ENCODE measurements at regions not wholly inside any gene's neighbourhood (a gene's known extent, or its start where the extent isn't known, plus 50 kb on each side); places are given as distances from the start of the nearest gene placed in this dataset.

DNA sequence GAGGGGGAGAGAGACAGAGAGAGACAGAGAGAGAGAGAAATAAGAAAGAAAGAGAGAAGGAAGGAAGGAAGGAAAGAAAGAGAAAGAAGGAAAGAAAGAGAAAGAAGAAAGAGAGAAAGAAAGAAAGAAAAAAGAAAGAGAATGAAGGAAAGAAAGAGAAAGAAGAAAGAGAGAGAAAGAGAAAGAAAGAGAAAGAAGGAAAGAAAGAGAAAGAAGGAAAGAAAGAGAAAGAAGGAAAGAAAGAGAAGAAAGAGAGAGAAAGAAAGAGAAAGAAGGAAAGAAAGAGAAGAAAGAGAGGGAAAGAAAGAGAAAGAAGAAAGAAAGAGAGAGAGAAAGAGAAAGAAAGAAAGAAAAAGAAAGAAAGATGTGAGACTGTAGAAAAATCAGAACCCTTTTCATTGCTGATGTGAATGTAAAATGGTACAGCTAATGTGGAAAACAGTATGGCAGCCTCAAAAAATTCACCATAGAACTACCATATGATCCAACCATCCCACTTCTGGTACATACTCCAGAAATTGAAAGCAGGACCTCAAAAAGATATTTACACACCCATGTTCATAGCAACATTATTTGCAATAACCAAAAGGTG lies 203.4 kb upstream of the POU3F3 start:
- Mint-ChIP-seq H3K27me3 (ENCODE audit: insufficient read depth, unreplicated experiment) (peaks cover 68% of the 10 kb centered on the region), H3K36me3 (ENCODE audit: insufficient read depth, unreplicated experiment) (no peaks in the 10 kb centered on the region), H3K27ac (ENCODE audit: low read depth, unreplicated experiment) (no peak overlapping the region), H3K4me1 (ENCODE audit: insufficient read depth, unreplicated experiment) (peaks cover 13% of the 10 kb centered on the region), H3K4me3 (ENCODE audit: unreplicated experiment) (no peak overlapping the region), H3K9me3 (ENCODE audit: unreplicated experiment) (peaks cover 10% of the 10 kb centered on the region)
- no peak for DNase-seq (ENCODE audit: unreplicated experiment)
- ChIA-PET CTCF (interaction anchor here (0.7 kb wide), 1 partner anchor 33 kb away, joined by 3 read pairs; no protein-coding TSS in a partner anchor), POLR2A (no interaction called here)
- TF ChIP-seq, protein P1, sequence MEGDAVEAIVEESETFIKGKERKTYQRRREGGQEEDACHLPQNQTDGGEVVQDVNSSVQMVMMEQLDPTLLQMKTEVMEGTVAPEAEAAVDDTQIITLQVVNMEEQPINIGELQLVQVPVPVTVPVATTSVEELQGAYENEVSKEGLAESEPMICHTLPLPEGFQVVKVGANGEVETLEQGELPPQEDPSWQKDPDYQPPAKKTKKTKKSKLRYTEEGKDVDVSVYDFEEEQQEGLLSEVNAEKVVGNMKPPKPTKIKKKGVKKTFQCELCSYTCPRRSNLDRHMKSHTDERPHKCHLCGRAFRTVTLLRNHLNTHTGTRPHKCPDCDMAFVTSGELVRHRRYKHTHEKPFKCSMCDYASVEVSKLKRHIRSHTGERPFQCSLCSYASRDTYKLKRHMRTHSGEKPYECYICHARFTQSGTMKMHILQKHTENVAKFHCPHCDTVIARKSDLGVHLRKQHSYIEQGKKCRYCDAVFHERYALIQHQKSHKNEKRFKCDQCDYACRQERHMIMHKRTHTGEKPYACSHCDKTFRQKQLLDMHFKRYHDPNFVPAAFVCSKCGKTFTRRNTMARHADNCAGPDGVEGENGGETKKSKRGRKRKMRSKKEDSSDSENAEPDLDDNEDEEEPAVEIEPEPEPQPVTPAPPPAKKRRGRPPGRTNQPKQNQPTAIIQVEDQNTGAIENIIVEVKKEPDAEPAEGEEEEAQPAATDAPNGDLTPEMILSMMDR (IDR thresholded peaks at IDR 0.05; ENCODE audit: unreplicated experiment), result no peak
- intact Hi-C loops (cut with micrococcal nuclease), result no loop called here
- no TSS peak for BruUV-seq (replicated peaks)

DNA sequence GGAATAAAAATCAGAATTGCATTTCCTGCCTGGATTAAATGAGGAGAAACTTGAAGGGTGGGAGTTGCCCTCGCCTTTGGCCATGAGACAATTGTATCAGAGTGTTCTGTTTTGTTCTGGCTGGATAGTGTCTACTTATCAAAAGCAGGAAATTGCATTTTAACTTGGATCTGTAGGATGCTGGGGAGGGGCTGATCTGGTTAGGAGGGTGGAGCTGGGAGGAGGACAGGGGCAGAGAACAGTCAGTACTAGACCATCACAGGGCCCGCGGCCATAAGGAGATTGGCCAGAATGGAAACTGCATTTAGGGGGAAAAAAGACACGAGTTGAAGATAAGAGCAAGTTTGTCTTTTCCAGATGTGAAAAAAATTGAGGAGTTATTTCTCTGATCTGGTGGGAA lies 199.1 kb upstream of the POU3F3 start:
- Mint-ChIP-seq H3K27ac (ENCODE audit: low read depth, unreplicated experiment) (no peak overlapping the region), H3K9me3 (ENCODE audit: unreplicated experiment) (peaks cover 10% of the 10 kb centered on the region), H3K4me3 (ENCODE audit: unreplicated experiment) (no peak overlapping the region), H3K27me3 (ENCODE audit: insufficient read depth, unreplicated experiment) (peaks cover 91% of the 10 kb centered on the region), H3K4me1 (ENCODE audit: insufficient read depth, unreplicated experiment) (peaks cover 13% of the 10 kb centered on the region), H3K36me3 (ENCODE audit: insufficient read depth, unreplicated experiment) (no peaks in the 10 kb centered on the region)
- no peak for DNase-seq (ENCODE audit: unreplicated experiment)
- BruUV-seq (replicated peaks), result no TSS peak
- intact Hi-C loops (cut with micrococcal nuclease), result no loop called here
- ChIA-PET CTCF (no interaction called here), POLR2A (no interaction called here)
- TF ChIP-seq, protein P1 (IDR thresholded peaks at IDR 0.05; ENCODE audit: unreplicated experiment), result no peak

DNA sequence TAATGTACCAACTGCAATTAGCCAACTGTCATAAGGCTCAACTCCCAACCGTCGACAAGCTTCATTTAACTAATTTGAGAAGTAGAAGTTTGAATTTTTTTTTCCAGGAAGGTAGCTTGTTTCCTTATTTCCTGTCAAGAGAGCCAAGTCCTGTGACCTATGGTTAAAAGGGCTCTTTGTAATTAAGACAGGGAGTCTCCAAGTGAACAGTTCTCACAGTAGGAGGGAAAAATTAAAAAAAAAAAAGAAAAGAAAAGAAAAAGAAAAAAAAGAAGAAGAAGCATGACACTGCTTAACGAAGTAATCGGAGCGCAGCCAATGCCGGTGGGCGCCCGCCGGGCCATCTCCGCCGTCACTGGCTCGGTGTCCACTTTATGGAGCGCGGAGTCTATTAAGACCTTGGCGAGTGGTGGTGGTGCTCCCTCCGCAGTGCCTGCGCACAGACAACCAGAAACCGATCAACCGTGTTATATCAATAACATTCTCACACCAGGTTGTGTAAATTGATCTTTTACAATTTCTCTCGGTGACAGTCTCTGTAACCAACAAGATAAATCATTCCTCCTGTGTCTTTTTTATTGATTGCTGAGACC lies 197.2 kb upstream of the POU3F3 start:
- Mint-ChIP-seq H3K9me3 (ENCODE audit: unreplicated experiment) (no peaks in the 10 kb centered on the region), H3K4me1 (ENCODE audit: insufficient read depth, unreplicated experiment) (peaks cover 8% of the 10 kb centered on the region), H3K27me3 (ENCODE audit: insufficient read depth, unreplicated experiment) (peaks cover 91% of the 10 kb centered on the region), H3K4me3 (ENCODE audit: unreplicated experiment) (no peak overlapping the region), H3K36me3 (ENCODE audit: insufficient read depth, unreplicated experiment) (no peaks in the 10 kb centered on the region), H3K27ac (ENCODE audit: low read depth, unreplicated experiment) (no peak overlapping the region)
- no TSS peak for BruUV-seq (replicated peaks)
- CTCF ChIA-PET, result no interaction called here
- POLR2A ChIA-PET, result interaction anchor here (0.8 kb wide), 1 partner anchor 8 kb away, joined by 3 read pairs; no protein-coding TSS in a partner anchor
- TF ChIP-seq, protein P1 (IDR thresholded peaks at IDR 0.05; ENCODE audit: unreplicated experiment), result no peak
- intact Hi-C loops (cut with micrococcal nuclease), result no loop called here
- DNase-seq (ENCODE audit: unreplicated experiment), result no peak

DNA sequence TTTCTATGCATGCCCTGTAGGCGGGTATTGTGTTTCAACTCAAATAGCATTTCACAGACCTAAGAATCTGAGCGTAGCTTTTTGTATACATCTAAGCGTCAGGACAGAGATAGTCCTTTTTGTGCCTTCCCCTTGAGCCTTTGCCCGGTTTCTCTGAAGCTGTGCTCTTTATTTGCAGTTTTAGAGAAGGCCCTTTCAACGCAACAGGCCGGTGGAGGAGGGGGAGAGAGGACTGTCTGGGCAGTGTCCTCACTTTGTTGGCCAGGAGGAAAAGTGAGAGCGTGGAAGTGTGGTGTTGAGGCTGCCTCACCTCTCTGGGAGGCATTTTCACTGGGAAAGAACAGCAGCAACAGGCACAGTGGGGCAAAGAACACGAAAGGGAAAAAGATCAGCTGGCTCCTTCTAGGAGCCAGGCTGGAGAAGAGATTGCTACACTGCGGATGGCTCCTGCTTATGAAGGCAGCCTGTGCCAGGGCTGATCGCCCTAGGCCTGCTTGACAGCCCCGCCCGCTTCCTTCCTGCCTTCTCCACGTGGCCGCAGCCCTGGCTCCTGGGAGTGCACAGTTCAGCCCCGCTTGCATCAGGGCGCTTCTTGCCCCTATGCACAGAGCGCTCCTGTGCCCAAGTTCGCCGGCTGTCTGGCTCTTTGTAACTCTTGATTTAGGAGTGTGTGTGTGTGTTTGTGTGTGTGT lies 195.6 kb upstream of the POU3F3 start:
- TF ChIP-seq, protein P1 (IDR thresholded peaks at IDR 0.05; ENCODE audit: unreplicated experiment), result no peak
- Mint-ChIP-seq H3K36me3 (ENCODE audit: insufficient read depth, unreplicated experiment) (no peaks in the 10 kb centered on the region), H3K4me1 (ENCODE audit: insufficient read depth, unreplicated experiment) (peaks cover 8% of the 10 kb centered on the region), H3K27me3 (ENCODE audit: insufficient read depth, unreplicated experiment) (peaks cover 89% of the 10 kb centered on the region), H3K9me3 (ENCODE audit: unreplicated experiment) (no peaks in the 10 kb centered on the region), H3K4me3 (ENCODE audit: unreplicated experiment) (no peak overlapping the region), H3K27ac (ENCODE audit: low read depth, unreplicated experiment) (peak overlapping the region; percentile 5)
- BruUV-seq (replicated peaks), result no TSS peak
- POLR2A ChIA-PET, result no interaction called here
- intact Hi-C loops (cut with micrococcal nuclease), result no loop called here
- DNase-seq (ENCODE audit: unreplicated experiment), result peak; percentile 61
- CTCF ChIA-PET, result no interaction called here
